GF-D8 (cell line): ENCODE measurements at regions not wholly inside any gene's neighbourhood (a gene's known extent, or its start where the extent isn't known, plus 50 kb on each side); places are given as distances from the start of the nearest gene placed in this dataset.
"Not testable (repeated sequence)": the region's sequence is repeated elsewhere in the genome, so short reads cannot be mapped to it uniquely, and the experiment has no call there.

Experiments used
- DNase-seq: peaks from one replicate; lab custom pipeline; 2025; lab: John Stamatoyannopoulos, UW

DNA sequence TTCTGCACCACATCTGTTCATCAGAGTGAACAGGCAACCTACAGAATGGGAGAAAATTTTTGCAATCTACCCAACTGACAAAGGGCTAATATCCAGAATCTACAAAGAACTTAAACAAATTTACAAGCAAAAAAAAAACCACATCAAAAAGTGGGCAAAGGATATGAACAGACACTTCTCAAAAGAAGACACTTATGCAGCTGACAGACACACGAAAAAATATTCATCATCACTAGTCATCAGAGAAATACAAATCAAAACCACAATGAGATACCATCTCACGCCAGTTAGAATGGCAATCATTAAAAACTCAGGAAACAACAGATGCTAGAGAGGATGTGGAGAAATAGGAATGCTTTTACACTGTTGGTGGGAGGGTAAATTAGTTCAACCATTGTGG is 59.1 kb upstream of the UBE2E2 start:
- DNase-seq: not testable (repeated sequence)

DNA sequence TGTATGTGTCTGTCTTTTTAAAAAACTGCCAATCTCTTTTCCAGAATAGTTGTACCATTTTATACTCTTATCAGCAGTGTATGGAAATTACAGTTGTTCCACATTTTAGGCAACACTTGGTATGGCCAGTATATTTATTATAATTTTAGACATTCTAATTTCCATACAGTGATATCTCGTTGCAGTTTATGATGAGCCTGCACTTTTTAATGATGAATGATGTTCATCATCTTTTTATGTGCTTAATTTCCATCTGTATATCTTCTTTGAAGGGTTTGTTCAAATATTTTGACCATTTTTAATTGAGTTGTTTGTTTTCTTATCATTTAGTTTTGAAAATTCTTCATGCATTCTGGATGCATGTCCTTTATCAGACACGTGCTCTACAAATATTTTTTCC is 57.0 kb upstream of the UBE2E2 start:
- no peak for DNase-seq

DNA sequence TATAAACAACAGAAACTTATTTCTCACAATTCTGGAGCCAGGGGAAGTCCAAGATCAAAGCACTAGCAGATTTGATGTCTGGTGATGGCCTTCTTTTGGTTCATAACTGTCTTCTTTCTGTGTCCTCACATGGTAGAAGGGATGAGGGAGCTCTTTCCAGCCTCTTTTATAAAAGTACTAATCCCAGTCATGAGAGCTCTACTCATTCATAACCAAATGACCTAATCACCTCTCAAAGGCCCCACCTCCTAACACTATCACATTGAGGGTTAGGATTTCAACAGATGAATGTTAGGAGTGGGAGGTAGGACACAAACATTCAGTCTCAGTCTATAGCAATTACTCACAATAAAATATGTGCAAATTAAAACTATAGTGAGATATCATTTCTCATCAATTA is 50.1 kb upstream of the UBE2E2 start:
- DNase-seq: no peak
